Cerebellar nuclear complex (tissue), 1 donor: ENCODE measurements at regions not wholly inside any gene's neighbourhood (a gene's known extent, or its start where the extent isn't known, plus 50 kb on each side); places are given as distances from the start of the nearest gene placed in this dataset.

Experiments used
- DNase-seq, 2 experiments: peaks; one replicate each; lab custom pipeline; 2025; lab: John Stamatoyannopoulos, UW

GRCh38 chr6:1482381-1483166 is 93.2 kb downstream of the FOXF2 start:
- DNase-seq, result no peak

- no peak for DNase-seq
Measured at GRCh38 chr6:1485678-1486077, 96.3 kb downstream of the FOXF2 start.

GRCh38 chr6:1486387-1486786 is 97.0 kb downstream of the FOXF2 start:
- DNase-seq, result no peak

DNA sequence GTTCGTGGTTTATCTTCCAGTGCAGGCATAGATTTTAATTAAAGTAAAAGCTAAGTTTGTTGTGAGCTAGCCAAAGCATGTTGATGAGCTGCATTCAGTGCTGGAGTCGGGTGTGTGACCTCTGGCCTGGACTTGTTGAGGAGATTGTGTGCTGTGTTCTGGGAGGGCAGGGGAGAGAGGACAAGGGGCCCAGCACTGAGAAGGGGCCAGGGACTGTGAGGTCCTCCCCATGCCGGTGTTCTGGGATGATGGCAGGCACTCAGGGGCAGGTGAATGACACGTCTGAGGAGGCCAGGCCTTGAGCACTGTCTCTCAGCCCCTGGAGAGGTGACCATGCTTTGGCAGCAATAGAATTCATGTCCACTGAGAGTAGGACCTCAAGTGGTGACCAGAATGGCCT is 97.9 kb downstream of the FOXF2 start:
- DNase-seq, result no peak

- DNase-seq, result no peak
Measured at GRCh38 chr6:1491025-1491424, 101.6 kb downstream of the FOXF2 start.

- no peak for DNase-seq
Measured at GRCh38 chr6:1491591-1492319, 102.4 kb downstream of the FOXF2 start.

GRCh38 chr6:1494671-1495070 is 105.3 kb downstream of the FOXF2 start:
- DNase-seq, result peak; percentile 46 to 85

DNA sequence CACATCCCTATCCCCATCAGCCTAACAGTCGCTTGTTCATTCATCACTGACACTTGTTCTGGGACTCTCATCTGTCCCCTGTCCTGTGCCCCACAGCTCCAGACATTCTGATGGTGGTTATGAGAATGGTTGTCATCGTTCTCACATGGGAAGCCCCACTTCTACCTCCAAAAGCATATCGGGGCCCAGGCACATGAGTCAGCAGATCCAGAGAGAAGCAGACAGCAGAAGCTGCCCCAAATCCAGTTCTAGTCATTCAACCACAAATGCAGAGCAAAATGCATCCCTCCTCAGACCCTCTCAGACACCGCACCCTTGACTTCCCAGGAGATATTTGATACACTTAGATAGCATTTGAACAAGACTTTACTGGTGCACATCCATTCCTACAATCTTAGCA is 106.0 kb downstream of the FOXF2 start:
- DNase-seq, result no peak

GRCh38 chr6:1496092-1496491 is 106.7 kb downstream of the FOXF2 start:
- DNase-seq, result no peak

DNA sequence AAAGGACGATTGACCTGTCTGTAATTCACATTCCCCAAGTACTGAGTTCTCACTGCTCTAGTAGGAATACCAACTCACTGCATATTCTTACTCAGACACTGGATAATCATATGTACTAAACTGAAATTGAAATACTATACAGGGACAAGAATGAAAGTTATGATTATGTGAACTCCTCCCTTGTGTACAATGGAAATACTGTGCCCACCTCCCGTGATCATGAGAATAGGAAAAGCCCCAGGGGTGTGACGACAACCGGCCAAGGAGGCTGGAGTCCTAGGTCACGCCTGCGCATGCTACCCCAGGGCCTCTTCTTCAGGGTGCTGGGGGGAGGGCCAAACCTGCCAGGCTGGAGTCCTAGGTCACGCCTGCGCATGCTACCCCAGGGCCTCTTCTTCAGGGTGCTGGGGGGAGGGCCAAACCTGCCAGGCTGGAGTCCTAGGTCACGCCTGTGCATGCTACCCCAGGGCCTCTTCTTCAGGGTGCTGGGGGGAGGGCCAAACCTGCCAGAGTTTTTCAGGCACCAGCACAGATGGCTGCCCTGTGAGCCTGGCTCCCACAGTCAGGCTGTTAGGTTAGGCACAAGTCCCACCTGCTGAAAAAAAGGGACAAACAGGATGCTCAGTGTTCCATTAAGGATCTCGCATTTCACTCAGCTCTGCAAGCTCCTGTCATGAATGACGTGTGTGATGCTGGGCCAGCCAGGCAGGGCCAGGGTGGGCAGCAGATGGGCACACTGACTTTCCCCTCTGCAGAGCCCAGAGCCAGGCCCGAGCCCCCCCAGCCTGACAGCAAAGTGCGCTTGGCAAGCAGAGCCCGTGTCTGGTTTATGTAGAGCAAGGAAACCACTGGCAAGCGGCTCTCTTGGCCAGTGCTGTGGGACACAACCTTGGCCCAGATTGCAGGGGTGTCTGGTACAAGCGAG is 107.7 kb downstream of the FOXF2 start:
- DNase-seq, result peak; percentile 94 to 99

DNA sequence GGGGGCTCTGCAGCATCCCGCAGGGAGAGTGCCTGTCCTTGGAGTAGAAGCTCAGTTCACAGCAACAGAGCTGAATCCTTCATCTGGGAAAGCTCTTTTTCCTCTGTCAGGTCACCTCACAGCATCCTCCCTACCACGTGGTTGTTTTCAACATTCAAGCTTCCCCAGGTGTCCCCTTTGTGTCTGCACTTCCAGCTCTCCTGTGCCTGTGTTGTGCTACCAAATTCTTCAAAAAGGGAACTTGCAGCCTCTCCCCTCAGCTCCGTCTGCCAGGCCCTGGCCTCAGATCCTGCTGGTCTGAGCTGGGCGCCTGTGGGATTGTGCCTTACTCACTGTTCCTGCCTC is 108.4 kb downstream of the FOXF2 start:
- peak in 1 of 2 experiments; percentile 99 for DNase-seq

GRCh38 chr6:1498491-1499113 is 109.2 kb downstream of the FOXF2 start:
- DNase-seq, result no peak

DNA sequence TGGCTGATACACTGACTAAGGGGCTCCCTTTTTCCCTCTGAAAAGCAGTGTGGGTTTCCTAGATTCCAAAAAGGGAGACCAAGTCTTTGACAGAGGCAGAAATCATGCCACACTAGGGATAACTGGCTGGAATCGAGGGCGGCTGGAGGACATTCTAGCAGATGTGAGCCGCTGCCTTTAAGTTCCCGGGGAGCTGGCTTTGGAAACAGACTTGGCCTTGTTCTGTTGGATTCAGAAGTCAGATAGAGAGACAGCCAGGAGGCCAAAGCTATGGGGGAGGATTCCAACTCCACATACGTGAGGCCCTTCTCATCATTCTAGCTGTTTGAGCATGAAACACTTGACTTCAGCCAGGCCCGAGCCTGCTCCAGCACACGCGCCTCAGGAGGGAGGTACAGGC is 109.9 kb upstream of the FOXC1 start:
- DNase-seq, result no peak

GRCh38 chr6:1500913-1501312 is 108.8 kb upstream of the FOXC1 start:
- no peak for DNase-seq

- no peak for DNase-seq
Measured at GRCh38 chr6:1502041-1502440, 107.7 kb upstream of the FOXC1 start.

GRCh38 chr6:1503811-1504210 is 105.9 kb upstream of the FOXC1 start:
- no peak for DNase-seq

- no peak for DNase-seq
Measured at GRCh38 chr6:1504465-1504864, 105.2 kb upstream of the FOXC1 start.

GRCh38 chr6:1507251-1507650 is 102.5 kb upstream of the FOXC1 start:
- DNase-seq, result no peak

- no peak for DNase-seq
Measured at GRCh38 chr6:1509241-1509640, 100.5 kb upstream of the FOXC1 start.

GRCh38 chr6:1510239-1510638 is 99.5 kb upstream of the FOXC1 start:
- DNase-seq, result no peak

DNA sequence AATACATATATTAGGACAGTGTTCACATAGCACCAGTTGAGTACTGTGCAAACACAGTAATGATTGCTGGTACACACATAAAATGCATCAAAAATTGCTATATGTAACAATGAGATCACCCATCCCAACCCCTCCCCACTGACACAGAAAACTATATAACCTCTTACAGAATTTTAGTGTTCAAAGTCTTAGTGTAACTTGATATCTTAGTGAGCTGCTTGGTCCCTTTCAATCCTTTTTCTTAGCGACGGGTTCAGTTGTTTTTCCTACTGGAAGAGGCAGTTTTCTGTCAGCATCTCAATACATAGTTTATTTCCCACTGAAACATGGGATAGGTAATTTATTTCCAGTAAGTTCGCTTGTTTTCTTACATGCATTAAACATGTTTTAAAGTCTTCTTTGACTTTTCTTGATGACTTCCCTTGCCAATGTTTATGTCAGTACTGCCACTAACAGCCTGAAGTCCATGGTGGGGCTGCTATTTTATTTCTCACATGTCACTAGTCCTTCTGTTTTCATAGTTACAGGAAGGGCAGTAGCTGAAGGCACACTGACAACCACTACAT is 96.4 kb upstream of the FOXC1 start:
- no peak for DNase-seq

DNA sequence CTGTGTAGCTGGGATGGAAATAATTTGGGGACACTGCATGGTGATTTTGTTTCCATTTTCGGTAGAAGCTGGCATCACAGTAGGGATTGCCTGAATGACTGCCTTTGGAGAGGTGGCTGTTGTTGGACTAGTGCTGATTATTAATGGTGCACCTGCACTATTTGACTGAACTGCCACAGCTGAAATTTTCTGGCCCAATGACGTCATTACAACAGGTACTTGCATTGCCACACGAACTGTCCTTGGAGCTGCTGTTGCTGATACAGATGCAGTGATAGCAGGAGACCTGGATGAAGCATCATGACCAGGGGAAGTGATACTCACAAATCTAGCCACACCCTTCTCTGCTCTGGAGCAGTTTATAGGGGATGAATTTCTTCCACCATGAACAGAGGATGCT is 95.6 kb upstream of the FOXC1 start:
- DNase-seq, result no peak
